Right lung (tissue), 2 donors: ENCODE measurements at regions not wholly inside any gene's neighbourhood (a gene's known extent, or its start where the extent isn't known, plus 50 kb on each side); places are given as distances from the start of the nearest gene placed in this dataset.
"Not testable (repeated sequence)": the region's sequence is repeated elsewhere in the genome, so short reads cannot be mapped to it uniquely, and the experiment has no call there.

Experiments
- DNase-seq, 2 donors: peaks; one replicate each; pipeline ENCODE4 v3.0.0-alpha.2; 2013

DNA sequence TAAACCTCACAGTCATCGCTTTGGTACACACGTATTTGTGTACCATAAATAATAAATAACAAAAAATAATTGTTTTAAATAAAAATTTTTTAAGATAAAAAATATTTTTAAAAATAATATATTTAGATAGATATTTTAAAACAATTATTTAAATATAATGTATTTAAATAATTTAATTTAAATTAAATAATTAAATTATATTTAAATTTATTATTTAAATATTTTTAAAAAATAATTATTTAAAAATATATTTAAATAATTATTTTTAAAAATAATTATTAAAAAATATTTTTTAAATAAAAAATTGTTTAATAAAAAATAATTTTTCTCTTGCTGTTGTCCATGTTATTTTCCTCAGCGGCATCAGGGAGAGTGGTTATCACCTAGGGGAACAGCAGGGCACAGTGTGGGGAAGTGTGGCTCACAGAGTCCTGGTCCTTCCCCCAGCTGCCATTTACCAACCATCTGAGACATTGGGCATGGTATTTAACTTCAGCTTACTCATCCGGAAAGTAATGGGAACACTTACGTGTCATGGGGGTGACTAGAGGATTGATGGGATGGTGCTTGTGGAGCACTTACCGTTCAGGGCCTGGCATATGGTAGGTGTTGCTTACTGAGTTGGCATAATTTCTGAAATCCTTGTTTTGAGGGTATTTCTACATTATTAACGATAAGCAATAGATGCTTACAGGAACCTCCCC lies 92.9 kb upstream of the TSPAN2 start:
- no peak for DNase-seq

DNA sequence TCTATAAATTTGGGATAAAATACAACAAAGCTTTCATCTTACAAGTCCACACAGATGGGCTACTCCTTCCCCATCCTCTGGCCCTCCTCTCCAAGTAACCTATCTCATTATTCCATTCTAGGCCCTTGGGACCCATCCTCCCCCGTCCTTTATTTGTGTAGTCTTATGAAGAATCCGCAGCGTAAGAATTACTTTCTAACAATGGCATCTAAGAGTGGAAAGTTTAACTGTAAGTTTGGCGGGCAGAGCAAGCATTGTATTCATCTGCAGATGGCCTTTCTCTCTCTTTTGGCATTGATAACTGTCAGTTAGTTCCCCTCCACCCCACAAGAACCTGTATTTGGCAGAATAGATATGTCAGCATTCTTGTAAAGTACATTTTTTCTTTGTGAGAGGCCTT lies 91.9 kb upstream of the TSPAN2 start:
- DNase-seq = no peak

DNA sequence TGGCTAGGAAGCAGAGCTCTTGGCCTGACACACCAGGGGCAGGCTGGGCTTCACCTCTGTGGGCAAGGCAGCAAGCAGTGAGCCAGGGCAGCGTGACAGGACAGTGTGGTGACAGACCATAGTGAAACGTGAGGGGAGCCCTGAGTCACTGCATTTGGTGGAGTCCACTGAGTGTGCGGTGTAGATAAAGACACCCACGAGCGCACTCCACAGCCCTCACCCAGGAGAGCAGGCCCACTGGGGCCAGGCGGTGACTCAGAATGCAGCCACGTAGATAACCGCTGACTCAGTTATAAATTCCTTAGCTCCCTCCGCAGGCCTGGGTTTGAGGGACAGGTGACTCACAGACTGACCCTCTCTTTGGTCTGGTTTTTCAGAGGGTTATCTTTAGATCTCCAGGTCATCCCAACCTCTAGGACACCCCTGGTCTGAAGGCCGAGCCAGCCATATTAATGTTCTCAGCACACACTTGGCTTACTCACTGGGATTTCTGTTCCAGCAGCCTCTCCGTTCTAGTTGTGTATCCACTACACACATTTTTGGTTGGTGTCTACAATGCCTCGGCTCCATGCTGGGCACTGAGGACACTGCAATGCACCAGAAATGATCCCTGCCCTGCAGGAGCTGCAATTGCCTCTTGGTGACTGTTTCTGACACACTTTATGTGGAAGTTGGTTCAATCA lies 90.2 kb upstream of the TSPAN2 start:
- DNase-seq = no peak

DNA sequence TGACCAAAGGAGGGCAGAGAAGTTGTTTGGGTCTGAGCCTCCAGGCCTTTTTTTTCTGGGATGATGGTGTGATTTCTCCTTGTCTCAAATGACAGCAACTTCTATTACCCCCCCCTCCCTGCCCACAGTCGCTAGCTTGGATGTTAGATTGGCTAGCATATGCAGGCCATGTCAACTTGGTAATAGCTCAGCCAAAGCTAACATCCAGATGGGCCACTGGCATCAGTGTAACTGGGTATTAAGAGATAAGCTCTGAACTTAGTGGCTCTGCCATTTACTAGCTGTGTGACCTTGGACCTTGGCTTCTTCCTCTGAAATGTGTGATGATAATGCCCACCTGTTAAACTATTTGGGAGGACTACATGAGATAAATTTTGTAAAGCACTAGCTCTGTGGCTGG lies 86.9 kb upstream of the TSPAN2 start:
- DNase-seq = no peak

DNA sequence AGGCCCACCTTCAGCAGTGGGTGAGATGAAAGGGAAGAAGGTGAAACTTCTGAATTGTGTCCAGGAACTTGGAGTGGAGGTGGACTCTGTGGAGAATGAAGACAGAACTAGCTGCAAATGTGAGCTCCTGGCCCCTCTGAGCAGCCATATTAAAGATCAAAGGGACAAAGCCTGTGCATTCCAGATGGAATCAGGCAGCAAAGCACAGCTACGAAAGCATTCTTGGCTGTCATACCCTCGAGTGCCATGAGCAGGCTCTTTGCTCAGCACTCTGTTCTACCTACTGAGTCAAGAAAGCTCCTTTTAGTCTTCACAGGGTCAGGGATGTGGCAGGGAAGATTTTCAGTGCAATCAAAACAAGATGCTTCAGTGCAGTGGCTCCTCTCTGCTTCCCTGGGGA lies 86.3 kb upstream of the TSPAN2 start:
- no peak for DNase-seq

DNA sequence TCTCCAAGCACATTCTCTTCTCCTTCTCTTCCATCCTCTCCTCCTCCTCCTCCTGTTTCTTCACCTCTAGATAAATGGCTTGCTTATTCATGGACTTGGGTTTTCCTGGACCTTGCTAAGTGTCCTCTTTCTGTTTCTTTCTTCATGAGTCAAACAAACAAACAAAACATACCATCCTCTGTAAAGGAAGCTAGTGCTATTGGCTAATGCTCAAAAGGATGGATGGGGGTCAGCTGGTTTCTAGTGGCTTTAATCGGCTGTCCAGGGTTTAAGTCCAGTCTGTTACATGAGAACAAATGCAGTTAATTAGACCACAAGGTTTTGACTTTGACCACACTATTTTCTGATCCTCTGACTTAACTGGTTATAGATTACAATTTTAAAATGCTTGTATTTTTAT lies 83.8 kb upstream of the TSPAN2 start:
- DNase-seq = no peak

DNA sequence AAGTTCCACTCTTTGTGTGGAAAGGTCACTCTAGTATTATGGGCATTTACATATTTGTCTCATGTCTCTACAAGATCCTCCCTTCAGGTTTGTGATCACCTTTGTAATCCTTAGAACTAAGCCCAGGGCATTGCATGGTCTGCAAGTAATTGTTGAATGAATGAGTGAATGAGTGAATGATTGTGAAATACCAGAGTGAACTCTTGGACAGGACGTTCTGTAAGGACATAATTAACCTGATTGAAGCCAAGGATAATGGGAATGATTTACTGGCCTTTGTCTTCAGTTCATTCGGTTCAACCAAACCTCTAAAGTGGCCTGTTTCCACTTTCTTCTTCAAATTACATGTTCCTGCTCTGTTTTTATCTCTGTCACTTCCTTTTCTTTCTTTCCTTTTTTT lies 83.0 kb upstream of the TSPAN2 start:
- no peak for DNase-seq

DNA sequence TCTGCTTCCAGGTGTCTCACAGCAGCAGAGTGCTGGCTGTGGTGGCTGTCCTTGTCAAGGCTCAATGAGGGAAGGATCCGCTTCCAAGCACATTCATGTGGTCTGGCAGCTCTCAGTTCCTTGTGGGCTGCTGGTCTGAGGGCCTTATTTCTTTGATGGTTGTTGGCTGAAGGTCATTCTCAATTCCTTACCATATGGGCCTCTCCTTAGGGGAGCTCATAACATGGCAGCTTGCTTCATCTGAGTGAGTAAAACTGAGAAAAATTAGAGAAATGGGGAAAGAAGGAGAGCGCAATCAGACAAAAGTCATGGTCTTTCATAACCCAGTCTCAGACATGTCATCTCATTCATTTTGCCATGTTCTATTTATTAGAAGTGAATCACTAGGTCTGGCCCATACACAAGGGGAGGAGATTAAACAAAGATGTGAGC lies 81.7 kb upstream of the TSPAN2 start:
- no peak for DNase-seq

DNA sequence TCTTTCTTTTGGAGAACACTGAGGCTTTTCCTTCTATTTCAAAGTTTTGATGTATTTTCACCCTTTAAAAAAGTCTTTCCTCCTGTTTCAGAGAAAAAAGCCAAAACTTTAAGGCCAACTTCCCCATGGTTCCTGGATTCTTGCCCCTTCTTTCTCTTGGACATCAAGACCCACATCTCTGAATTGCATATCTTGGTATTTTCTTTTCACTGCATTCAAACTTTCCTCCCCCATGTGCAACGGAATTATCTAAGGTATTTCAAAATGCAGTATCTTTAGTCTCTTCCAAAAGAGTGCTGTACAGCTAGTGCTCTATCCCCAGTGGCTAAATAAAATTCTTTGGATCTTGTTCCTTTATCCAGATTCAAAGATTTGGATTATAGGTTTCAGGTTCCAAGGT lies 81.1 kb upstream of the TSPAN2 start:
- DNase-seq = no peak

DNA sequence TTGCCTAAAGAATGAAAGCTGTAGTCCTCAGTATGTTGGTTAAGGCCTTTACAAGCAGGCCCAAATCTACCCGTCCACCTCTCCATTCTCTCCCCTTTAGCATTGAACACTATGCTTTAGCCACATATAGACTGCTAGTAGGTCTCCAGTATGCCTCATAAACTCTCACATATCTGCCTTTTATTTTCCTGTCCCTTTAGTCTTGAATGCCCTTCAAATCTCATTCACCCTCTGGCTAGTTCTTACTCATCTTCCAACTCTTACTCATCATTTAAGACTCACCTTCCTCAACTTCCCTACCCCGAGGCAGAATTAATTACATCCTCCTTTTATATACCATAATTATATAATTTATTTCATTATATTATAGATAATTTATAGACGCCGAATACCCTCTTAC lies 78.7 kb upstream of the TSPAN2 start:
- DNase-seq = no peak

DNA sequence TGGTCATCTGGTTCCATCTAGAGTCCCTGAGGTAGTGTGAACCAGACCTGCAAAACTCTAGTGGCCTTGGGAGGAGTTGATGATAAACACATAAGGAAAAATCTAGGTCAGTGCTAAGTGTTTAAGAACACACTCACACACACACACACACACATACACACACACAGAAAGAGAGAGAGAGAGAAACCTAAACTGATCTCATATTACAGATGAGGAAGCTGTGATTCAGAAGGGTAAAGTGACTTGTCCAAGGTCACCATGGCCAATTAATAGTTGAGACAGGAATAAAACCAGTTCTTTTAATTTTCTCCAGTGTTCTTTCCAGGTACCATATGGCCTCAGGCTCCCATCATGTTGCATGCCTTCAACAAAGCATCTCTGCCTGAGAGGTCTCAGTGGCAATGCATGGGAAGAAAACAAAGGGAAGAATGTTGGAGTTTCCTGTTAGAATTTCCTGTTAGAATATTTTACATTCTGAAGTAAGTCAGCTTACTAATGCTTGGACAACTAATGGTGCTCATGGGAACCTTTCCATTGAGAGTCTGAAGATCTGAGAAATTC lies 77.3 kb upstream of the TSPAN2 start:
- no peak for DNase-seq

DNA sequence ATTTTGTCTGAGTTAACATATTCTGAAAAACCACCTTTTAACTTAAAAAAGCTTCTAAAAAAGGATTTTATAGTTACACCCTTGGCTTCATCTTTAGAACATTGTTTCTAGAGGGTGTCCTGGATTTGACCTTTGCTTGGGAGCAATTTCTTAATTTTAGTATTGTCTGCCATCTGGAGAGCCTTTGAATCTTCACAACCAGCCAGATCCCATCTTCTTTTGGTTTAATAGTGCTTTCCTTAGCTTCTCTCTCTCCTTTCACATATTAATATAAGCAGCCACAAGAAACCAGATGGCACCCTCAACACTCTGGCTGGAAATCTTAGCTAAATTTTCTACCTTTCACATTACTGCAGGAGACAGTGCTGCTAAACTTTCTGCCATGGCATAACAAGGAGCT lies 76.5 kb upstream of the TSPAN2 start:
- no peak for DNase-seq

DNA sequence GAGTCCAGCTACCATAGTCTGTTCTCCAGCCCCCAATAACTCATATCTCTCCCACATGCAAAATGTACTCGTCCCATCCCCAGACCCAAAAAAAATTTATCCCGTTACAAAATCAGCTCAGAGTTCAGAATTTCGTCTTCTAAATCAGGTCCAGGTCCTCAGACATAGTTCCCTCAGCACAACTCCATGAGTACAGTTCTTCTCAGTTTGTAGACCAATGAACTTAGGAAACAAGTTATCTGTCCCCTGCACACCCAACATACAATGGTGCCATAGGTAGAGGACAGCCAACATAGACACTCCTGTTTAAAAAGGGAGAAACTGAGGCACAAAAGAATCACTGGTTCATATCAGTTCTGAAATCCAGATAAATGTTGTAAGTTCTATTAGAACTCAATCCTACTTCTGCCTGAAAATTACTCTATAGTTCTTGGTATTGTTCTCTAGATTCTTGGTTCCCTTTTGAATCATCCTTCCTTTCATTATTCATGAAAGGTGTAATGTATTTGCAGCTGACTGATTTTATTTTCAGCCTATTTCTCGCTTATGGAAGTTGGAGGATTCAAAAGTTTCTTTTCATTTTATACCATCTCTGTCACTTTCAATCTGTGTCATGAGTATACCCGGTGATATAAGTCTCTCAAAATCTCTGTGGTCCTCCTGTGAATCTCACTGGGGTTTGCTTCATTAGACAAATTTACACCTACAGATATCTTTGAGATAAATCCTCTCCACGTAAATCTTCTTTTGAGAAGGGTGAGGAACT lies 75.8 kb upstream of the TSPAN2 start:
- no peak for DNase-seq

DNA sequence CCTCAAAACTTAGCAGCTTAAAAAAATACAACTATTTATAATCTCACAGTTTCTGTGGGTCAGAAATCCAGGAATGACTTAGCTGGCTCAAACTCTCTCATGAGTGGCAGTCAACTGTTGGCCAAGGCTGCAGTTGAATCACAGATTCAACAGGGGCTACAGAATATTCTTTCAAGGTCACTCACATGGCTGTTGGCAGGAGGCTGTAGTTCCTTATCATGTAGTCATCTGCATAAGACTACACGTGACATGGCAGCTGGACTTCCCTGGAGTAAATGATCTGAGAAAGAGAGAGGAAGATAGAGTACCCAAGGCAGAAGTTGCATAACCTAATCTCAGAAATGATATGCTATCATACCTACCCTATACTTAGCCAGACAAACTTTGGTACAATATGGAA lies 75.2 kb upstream of the TSPAN2 start:
- no peak for DNase-seq

DNA sequence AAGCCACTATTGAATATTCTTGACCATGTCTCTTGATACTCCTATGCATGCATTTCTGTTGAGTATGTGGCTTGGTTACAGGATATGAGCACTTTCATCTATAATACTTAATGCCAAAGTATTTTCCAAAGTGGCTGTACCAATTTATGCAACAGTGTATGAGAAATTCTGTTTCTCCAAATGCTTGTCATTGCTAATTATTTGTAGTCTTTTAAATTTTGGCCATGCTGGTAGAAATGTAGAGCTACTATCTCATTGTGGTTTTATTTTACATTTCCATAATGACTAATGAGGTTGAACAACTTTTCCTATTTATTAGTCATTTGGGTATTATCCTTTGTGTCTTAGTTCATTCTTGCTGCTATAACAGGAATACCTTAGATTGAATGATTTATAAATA lies 71.4 kb upstream of the TSPAN2 start:
- DNase-seq = no peak

DNA sequence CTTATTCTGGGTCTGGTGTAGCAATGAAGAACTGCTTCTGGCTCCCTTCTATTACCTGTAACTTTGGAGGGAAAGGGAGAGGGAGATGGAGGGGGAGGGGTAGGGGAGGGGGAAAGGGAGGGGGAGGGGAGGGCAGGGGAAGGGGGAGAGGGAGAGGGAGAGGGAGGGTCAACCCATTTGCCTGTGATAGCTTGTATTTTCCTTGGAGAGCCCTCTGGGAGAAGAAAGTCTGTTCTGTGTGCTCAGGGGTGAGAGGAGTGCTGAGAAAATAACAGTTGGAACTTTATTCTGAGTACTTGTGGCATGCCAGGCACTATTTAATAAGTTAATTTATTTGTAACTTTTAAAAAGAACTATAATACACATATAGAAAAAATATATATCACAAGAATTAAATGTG lies 70.7 kb upstream of the TSPAN2 start:
- no peak for DNase-seq

DNA sequence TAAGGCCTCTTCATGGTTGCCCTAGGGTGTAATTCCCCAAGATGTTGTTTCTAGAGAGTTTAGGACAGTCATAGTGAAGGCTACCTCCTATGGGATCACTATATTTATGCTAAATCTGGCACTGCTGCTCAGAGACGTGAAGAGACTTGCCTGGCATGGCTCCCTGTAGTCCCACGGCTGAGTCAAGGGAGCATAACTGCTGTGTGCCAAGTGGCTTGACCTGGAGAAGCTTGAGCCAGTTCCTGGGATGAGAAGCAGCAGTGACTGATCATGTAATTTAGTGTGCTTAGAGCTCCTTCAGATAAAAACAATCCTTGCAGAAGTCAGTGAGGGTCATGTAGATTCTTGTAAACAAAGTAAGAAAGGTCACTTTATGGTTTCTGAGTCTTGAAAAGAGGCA lies 68.9 kb upstream of the TSPAN2 start:
- no peak for DNase-seq

DNA sequence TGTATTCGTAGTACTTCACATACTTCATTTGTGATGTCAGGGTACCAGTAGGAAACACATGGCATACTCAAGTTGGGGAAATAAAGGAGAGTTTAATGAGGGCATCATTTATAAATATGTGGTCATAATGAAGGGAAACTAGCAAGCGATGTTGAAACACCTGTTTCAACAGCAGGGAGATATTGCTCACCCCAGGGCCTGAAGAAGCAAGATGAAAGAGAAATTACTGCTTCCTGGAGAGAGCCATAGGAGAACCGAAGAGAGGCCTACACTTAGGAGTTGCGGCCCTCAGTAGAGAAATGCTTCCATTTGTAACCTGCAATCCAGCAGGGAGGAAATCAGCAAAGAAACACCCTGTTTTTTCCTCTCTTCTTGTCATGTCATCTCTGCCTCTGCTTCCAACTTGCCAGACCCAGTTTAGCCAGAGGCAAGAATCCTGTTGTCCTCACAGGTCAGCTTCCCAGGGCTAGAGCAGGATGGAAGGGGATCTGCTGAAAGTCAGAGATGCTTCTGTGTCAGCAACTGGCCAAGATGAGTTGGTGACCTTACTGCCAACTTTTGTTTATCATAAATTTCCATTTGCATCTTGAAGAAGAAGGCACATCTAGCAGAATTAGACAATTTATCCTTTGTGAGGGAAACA lies 67.6 kb upstream of the TSPAN2 start:
- no peak for DNase-seq

DNA sequence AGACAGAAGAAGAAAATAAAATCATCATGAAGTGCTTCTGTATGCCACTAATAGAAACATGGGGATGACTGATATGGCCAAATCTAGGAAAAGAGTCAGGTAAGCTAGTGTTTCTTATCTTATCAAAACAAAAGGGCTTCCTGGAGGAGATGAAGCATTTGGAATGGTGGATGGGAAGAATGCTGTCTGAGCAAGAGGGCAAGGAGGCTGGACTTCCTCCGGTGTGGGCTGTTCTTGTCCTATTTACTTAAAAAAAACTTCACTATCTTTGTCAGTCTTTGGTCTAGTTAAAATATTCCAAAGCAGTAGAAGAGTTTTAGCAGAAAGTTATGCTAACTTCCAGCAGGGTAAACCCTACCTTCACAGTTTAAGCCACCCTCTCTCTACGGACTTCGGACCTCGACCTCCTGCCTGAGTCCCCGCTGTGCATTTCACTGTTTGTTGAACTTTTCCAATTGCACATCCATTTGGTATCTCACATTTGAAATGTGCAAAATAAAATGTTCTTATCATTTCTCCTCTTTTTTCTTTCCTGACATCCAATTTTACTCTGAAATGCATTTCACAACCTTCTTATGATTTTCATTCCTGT lies 64.8 kb upstream of the TSPAN2 start:
- no peak for DNase-seq

DNA sequence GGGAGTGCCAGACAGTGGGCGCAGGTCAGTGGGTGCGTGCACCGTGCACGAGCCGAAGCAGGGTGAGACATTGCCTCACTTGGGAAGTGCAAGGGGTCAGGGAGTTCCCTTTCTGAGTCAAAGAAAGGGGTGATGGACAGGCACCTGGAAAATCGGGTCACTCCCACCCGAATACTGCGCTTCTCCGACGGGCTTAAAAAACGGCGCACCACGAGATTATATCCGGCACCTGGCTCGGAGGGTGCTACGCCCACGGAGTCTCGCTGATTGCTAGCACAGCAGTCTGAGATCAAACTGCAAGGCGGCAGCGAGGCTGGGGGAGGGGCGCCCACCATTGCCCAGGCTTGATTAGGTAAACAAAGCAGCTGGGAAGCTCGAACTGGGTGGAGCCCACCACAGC lies 58.6 kb upstream of the TSPAN2 start:
- DNase-seq = not testable (repeated sequence)

DNA sequence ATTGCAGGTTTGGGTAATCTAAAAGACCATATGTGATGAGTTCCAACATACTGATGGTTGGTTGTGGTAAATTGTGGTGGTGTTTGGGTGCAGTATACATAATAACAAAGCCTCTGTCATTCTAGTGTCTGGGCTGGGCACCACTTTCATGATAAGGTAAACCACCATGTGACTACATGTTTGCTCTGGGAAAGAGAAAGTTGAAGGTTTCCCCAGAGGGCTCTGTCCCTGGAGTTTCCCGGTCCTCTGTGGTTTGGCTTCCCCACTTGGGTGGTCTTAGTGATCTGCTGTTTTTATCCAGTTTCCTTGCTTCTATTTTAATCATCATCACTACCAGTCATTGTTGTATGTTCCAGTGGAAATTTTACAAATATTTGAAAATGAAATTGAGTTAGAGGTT lies 55.9 kb upstream of the TSPAN2 start:
- no peak for DNase-seq

DNA sequence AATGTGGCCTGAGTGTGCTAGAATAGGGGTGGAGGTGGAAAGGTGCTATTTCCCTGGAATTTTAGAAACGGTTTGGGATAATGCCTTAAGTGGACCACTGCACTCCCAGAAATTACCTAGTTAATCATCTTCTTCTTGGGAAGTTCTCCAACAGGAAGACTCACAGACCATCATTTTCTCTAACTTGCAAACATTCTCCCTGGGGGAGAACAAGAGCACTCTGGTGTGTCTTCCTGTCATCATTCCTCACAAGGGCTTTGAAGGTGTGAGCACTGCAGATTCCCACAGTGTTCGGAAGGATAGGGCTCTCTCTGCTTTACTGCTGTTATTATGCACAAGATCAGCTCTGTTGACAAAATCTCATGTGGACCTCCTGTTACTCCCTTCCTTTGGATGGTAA lies 54.9 kb upstream of the TSPAN2 start:
- no peak for DNase-seq
